GF-D8 (cell line): ENCODE measurements at regions not wholly inside any gene's neighbourhood (a gene's known extent, or its start where the extent isn't known, plus 50 kb on each side); places are given as distances from the start of the nearest gene placed in this dataset.
"Not testable (repeated sequence)": the region's sequence is repeated elsewhere in the genome, so short reads cannot be mapped to it uniquely, and the experiment has no call there.

Experiments used
- DNase-seq: peaks from one replicate; lab custom pipeline; 2025; lab: John Stamatoyannopoulos, UW

DNA sequence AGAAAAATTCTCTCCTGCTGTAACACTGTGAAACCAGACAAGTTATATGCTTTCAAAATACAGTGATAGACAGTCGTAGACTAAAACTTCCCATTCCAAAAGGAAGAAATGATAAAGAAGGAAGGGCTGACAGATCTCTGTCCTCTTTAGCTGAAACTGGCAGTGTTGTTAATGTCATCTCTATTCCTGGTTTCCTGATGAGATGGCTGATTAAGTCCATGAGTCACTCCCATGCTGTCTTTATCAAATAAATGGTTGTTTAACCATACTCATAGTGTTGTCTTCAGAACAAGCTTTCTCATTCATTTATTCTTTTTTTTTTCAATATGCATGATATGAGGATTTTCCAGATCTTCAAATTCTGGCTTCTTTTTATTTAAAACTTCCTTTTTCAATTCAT, 952.2 kb upstream of the WWC1 start:
- DNase-seq: no peak

DNA sequence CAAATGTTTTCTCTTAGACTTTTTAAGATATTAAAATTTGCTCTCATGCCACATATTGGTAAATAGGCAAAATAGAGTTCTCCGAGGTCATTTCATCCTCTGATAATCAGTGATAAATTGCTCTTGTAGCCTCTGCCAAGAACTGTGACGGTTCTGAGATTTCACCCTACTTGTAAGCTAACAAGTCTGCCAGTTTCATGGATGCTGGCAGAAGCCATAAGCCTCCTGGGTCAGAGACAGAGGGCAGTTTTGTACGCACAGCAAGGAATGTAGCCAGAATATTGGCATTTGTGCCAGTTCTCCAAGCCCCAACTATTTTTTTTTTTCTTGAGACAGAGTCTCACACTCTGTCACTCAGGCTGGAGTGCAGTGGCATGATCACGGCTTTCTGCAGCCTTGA, 945.0 kb upstream of the WWC1 start:
- no peak for DNase-seq

DNA sequence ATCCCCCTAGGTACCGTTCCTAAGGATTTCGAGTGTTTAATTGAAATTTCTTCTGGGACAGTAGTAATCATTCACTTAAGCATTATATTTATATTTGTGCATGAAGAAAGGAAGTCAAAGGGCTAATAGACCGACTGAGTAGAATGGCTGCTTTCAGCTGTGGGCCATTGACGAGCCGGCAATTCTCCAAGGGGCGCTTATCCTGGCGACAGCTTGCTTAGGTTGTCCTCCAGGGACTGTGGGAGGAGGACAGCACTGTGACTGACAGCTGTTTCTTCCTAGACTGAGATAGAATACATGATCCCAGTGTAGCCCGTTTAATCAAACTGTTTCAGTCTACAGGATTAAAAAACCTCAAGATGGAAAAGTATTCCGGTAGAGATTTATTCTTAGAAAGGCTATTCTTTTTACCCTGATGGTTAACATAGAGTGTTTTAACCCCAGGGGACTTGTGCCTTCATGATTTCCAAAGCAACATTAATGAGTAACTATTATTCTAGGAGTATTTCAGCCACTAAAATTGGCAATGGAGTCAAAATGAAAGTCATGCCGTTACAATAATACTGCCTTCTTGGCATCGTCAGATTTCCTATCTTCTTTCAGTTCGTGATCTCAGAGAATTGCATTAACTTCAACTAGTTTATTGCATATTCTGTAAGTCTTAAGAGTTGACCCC, 943.1 kb upstream of the WWC1 start:
- DNase-seq: no peak

DNA sequence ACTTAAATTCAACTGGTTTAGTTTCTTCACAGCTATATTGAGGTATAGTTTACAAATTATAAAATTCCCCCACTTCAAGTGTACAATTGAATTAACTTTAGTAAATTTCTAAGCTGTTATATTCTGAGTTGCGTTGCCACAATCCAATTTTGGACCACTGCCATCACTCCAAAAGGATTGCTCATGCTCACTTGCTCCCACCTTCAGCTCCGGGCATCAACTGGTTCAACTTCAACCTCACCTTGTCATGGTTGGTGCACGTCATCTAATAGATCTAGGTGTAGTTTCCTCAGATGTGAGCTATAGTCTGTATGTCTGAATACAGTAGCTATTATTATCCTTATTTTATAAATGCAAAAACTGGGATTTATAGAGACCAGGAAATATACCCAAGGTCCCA, 942.5 kb upstream of the WWC1 start:
- no peak for DNase-seq

DNA sequence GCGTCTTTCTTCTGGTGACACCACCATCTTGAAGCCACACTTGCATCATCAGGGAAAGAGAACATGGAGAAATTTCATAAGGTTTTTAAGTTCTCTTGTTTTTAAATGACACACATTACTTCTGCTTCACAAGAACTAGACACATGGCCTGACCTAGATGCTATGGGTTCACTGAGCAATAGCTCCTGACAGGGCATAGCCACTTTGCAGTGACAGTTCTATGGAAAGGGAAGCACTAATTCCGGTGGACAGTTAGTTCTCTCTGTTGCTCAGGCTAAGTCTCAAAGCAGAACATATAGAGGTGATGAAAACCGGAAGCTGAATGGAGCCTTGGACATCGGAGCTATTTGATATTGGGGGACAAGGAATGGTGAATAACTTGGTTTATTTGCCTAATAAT, 940.1 kb upstream of the WWC1 start:
- no peak for DNase-seq

DNA sequence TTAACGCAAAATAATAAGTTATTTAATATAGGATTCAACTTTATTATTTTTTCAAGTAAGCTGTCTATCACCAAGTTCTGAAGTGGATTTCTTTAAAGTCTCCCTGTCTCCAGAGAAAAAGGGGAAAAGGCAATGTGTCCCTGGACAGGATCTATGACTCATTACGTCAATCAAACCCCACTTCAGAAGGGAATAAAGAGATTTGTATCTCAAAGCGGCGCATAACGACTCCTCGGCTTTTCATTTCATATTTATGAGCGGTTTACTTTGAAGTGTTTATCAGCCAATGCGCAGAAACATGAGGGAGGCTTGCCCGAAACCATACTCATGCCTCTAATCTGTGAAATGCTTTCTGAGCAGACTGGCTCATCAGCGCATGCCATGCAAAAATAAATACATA, 938.6 kb upstream of the WWC1 start:
- DNase-seq: no peak

DNA sequence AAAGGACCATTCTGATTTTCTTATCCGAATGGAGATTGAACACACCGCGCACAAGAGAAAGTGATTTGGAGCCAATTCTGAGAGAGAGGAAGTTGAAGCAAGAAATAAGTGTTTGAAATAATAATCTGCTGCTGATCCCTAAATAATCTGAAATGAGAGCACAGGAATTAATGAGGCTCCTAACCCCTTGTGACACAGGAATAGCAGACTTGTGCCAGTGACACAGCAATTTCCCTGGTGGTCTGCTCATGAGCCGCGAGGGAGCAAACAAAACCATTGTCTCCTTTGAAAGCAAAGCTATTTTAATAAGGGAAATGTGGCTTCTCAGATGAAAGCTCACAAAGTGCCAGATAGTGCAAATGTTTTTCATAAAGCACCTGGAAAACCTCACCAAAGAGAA, 936.1 kb upstream of the WWC1 start:
- DNase-seq: no peak

DNA sequence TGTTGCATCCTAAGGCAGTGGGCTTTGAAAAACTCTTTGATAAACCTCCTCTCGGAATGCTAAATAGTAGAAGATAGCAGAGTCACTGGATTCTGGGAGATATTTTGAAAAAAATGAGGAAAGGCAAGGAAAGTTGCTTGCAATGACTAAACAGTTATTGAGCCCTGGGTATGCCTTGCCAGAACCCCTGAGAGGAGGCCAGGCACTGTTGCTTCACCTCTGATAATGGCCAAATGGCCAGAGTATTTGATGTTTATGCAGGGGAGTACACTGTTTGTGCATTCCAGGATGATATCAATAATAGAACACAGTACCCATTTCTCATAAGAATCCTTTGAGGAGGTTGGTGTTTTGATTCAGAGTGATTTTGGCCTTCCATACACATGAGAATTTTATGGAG, 935.1 kb upstream of the WWC1 start:
- DNase-seq: no peak

DNA sequence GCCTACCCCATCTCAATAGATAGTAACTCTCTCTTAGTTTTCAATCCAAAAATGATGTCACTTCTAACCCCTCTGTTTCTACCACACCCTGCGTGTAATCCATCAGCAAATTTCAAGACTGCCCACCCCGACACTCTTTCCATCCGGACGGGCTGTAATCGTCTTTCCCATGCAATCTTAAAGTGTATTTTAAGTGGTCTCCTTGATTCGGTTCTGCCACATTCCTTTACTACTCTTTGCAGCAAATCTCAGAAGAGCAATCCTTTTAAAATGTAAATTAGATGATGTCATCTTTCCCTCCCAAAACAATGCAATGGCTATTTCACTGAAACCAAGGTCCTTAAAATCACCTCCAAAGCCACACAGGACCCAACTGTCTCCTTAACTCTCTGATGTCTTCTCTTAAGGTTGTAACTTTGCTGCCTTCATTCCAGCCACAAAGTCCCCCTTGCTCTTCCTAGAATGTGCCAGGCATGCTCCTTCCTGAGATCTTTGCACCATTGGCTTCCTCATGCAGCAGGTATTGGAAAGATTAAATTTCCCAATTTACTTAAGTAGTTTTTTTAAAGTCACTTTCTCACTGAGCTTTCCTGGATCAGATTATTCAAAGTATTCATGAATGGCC, 932.5 kb upstream of the WWC1 start:
- no peak for DNase-seq

DNA sequence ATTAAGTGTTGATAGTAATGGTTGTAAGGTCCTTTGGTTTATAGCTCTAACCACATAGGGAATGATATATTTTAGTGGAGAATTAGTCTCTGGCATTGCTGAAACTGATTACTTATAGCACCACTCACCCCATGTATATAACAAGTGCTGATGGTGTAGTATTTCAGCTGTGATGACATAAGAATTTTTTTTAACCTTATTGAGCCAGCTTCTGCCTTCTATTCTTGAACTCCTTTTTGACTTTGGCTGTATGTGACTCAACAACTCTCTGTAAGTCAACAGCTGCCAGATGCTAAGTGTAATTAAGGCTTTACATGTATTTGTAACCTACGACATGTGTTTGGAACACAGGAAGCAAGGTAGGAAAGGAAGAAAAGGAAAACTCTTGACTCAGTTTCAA, 929.6 kb upstream of the WWC1 start:
- no peak for DNase-seq

DNA sequence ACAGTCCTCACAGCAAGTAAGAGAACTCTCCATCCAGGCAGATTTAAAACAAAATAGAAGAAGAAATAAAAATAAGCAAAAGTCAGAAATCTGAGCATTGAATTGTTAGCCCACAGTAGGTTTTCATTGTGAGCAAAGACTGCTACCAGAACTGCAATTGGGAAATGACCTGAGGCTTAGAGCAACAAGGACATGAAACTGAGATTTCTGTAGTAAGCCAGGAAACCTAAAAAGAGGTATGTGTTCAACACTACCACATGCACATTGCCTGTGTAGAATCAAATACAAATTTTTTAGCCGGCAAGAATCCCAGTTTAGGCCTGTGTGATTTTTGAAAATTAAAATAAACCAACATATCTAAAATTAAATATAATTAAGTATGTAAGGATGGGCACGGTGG, 928.4 kb upstream of the WWC1 start:
- no peak for DNase-seq

DNA sequence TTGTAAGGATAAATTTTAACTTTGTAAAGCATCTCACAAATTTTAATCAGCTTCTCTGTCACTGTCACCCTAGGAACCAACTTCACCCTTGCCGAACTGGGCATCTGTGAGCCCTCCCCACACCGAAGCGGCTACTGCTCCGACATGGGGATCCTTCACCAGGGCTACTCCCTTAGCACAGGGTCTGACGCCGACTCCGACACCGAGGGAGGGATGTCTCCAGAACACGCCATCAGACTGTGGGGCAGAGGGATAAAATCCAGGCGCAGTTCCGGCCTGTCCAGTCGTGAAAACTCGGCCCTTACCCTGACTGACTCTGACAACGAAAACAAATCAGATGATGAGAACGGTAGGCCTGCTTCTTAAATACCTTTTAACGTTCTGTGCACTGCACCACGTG, 916.3 kb upstream of the WWC1 start:
- no peak for DNase-seq

DNA sequence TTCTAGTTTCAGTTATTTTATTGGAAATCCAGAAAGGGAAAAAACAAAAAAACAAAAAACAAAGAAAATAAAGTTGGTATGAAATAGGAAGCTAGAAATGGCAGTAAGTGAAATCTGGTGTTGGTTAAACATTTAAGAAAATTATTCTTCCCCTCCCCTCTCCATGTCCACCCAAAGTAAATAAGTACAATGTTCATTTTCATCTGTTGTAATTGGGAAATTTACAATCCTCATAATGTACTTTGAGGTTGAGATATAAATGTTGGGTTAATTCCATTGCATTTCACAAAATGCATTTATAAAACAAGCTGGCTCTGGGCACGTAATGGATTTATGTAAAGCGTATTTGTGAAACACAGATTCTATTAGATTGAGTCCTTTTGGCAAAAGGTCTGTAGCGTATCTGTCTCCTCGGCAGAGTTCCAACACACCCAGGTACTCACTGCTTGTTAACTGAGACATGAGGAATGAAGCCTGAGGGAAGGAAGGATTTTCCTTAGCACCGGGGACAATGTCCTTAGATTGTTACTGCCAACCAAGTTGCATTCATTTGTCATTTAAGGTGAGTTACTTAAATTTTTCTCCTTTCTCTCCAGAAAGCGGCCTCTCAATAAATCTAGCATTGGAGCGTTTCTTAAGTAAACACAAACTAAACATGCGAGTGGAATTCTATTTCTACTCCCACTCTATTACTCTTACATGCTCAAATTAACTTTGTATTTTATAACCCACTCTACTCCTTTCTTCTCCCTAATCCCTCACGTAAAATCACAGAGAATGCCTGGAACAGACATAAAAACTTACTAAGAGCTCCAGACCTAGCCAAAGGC, 912.3 kb upstream of the WWC1 start:
- no peak for DNase-seq

DNA sequence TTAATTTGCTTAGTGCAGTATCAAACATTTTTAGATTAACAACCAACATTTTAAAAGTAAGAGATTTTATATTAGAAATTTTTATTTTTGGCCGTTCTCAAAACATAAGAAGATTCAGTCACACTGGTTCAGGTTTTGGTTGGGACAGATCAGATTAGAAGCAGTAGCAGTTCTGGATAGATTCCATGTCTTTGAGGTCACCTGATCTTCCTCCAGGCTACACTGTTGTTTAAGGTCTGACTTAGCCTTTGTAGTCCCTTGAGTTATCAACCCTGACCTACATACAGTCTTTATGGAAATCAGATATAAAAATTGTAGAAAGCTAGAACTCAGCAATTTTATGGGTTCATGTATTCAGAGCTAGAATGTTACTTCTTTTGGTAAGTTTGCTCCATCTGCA, 910.0 kb upstream of the WWC1 start:
- DNase-seq: no peak

DNA sequence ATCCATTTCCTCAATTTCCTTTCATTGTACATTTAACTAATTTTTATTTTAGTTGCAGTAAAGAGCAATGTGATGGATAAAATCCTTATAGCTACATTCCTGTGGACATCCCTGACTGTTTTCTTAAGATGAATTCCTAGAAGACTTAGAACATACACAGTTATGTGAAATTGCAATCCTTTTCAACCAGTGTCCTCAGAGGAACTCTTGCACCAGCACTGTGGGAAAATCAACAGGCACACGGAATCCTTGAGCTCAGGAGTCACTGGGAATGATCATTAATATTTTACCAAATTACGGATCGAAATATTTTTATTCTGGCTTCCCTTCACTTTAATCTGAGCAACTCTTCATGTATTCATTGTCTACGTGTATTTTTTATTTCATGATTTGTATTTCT, 901.9 kb upstream of the WWC1 start:
- DNase-seq: no peak

DNA sequence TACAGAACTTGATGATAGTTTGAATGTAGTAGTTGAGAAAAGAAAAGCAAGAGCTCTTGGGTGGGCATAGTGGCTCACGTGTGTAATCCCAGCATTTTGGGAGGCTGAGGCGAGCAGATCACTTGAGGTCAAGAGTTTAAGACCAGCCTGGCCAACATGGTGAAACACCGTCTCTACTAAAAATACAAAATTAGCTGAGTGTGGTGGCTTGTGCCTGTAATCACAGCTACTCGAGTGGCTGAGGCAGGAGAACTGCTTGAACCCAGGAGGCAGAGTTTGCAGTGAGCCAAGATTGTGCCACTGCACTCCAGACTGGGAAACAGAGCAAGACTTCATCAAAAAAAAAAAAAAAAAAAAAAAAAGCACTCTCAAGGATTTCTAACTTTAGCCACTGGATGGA, 900.2 kb upstream of the WWC1 start:
- DNase-seq: not testable (repeated sequence)

DNA sequence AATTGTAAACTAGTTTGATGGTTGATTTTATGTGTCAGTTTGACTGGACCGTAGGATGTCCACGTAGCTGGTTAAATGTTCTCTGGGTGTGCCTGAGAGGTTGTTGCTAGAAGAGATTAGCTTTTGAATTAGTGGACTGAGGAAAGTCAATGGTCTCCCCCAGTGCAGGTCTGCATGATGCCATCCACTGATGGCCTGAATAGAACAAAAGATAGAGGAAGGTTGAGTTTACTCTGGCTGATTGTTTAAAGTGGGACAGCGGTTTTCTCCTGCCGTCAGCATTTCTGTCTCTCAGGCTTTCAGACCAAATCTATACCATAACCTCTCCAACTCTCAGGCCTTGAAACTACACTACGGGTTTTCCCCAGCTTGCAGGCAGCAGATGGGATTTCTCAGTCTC, 899.2 kb upstream of the WWC1 start:
- DNase-seq: no peak

DNA sequence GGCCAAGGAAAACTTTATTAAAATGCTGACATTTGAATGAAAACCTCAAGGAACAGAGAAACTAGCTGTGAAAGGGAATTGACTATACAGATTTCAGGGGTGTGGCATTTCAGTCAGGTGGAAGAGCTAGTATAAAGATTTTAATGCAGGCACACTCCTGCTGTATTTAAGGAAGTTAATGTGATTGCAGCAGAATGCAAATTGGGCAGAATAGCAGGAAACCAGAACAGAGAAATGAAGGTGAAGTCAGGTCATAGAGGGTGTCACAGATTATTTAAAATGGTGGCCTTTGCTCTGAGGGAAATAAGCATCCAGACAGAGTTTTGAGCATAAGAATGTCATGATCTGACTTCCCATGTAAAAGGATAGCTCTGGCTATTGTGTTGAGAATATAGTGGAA, 898.1 kb upstream of the WWC1 start:
- DNase-seq: no peak

DNA sequence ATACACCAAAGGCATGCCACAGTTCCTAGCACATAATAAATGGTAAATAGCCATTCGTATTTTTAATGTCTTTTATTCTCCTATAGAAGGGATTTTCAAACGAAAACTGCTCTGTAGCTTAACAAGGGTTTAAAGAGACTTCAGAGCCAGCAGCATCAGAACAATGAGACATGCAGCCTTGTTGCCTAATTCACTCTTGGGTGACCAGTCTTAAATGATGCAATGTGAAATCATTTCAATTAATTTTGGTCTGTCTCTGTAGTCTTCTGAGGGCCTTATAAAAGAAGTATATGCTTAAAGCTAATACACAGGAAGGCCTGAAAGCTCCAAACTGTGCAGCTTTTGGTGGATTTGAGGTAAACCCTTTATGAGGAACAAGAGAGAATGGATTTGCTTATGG, 888.8 kb upstream of the WWC1 start:
- DNase-seq: no peak

DNA sequence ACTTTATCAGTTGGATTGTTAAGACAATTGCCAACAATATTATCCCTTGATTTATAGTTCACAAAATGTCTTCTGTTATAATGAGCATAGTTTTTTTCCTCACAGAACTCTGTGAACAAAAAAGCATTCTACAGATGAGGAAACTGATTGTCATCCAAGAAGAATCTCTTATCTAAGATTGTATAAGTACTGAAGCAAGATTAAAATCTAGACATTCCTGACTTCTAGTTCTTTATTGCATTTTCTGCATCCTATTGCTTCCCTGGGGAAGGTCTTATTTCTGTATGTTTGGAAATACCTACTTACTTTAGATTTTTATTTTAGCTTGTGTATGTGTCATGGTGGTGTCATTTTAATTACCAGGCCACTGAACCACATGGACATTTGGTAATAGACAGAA, 884.9 kb upstream of the WWC1 start:
- DNase-seq: no peak

DNA sequence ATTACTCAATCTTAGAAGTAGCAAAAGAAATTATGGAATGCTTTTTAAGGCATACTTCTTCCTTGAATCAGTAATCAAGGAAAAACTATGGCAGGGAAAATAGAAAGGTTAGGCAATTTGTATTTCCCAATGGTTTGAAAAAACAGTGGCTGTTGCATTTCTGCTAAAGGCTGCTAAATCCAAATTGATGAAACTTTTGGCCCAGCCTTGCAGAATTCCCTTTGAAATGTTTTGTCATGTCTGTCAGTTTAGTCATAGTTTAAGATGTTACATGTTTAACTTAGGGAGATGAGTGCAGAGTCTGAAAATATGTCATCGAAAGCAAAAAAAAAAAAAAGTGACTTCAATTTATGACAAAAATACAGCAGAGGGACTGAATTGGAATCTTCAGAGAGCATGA, 878.9 kb upstream of the WWC1 start:
- DNase-seq: no peak

DNA sequence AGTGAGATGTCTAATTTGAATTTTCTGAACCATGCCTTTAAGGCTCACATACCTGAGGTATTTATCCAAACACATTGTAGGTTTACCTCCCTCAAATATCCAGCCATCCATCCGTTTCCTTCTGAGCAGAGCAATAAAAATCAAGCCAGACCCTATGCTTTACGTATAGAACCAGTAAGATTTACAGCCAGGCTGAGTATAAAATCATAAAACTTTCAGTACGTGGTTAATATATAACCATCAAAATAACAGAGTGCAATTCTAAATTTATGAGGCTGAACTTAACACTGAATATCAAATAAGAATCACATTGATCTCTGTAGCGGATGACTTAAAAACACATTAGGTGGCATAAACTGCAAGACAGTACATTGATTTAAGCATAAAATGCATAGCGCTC, 877.9 kb upstream of the WWC1 start:
- no peak for DNase-seq

DNA sequence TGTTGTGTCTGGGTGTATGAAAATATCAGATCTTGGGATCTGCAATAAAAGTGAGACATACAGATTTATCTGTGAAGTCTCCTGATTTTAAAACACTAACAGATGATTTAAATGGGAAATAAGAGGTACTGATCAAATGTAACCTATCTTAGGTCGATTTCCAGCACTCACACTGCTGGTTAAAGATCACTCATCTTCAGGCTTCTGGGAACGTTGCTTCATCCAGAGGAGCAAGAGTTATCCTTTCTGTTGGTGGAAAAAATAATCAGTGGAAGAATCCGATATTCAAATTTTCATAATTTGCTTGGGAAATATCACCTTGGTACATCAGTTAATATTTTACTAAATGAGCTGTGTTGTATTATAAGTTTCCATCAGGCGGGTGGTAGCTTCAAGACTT, 876.8 kb upstream of the WWC1 start:
- no peak for DNase-seq
